OCI-LY1 (cell line): ENCODE measurements at regions not wholly inside any gene's neighbourhood (a gene's known extent, or its start where the extent isn't known, plus 50 kb on each side); places are given as distances from the start of the nearest gene placed in this dataset.

Experiments
- EZH2 ChIP-seq: fragments of 200-600 bp; sonication (generic), shearing (Covaris generic); IDR thresholded peaks from 2 replicates; pipeline ENCODE4 v1.8.0; 2017; ENCODE audit warnings: borderline replicate concordance, mixed run types, mild to moderate bottlenecking, antibody characterized with exemption, low read length, moderate library complexity, mixed read lengths
- TF ChIP-seq, protein P1 (sequence below): fragments of 200-600 bp; sonication (generic), shearing (Covaris generic); IDR thresholded peaks from 2 replicates; pipeline ENCODE4 v1.5.1; 2017; ENCODE audit warnings: mild to moderate bottlenecking, antibody characterized with exemption, low read length, moderate library complexity, mixed read lengths

DNA sequence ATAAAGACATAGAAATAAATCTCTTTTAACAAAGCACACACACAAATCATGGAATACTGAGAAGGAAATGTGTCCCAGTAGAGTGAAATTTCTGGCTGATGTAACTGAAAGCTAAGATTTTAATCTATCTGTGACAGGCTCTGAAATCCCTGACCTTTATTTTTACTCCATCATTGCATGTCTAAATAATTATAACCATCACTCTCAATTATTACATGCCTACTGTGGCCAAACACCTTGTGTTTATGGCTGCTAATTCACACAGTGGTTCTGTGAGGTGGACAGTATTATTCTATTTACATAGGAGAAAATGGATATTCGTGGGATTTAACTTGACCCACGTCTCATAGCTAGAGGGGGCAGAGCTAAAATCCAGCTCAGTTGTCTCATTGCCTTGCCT lies 438.1 kb downstream of the TLL1 start:
- TF ChIP-seq EZH2, result no peak
- TF ChIP-seq, protein P1, sequence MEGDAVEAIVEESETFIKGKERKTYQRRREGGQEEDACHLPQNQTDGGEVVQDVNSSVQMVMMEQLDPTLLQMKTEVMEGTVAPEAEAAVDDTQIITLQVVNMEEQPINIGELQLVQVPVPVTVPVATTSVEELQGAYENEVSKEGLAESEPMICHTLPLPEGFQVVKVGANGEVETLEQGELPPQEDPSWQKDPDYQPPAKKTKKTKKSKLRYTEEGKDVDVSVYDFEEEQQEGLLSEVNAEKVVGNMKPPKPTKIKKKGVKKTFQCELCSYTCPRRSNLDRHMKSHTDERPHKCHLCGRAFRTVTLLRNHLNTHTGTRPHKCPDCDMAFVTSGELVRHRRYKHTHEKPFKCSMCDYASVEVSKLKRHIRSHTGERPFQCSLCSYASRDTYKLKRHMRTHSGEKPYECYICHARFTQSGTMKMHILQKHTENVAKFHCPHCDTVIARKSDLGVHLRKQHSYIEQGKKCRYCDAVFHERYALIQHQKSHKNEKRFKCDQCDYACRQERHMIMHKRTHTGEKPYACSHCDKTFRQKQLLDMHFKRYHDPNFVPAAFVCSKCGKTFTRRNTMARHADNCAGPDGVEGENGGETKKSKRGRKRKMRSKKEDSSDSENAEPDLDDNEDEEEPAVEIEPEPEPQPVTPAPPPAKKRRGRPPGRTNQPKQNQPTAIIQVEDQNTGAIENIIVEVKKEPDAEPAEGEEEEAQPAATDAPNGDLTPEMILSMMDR, result no peak
